Muscle of back (tissue), 3 donors: ENCODE measurements at regions not wholly inside any gene's neighbourhood (a gene's known extent, or its start where the extent isn't known, plus 50 kb on each side); places are given as distances from the start of the nearest gene placed in this dataset.
"Not testable (repeated sequence)": the region's sequence is repeated elsewhere in the genome, so short reads cannot be mapped to it uniquely, and the experiment has no call there.

Experiments
- DNase-seq, 3 donors: peaks; one replicate each; pipeline versions ENCODE4 v3.0.0 to v3.0.0-alpha.2; 2013

DNA sequence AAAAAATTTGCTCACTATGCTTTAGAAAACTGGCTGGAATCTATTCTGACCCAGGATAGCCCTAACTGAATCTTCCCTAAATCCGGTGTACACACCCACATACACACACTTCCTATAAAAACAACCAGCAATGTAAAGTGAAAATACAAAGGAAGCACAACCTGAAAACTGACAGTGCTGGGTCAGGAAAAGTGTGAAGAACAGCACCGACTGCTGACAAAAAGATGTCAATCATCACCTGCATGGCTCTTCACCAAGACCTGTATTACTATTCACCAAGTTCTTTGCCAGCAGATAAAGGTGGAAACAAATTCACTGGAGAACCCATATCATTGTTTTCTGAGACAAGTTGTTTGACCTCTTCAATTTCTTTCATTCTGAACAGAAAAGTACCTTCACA, 293.8 kb upstream of the GRAMD2B start:
- DNase-seq: no peak

DNA sequence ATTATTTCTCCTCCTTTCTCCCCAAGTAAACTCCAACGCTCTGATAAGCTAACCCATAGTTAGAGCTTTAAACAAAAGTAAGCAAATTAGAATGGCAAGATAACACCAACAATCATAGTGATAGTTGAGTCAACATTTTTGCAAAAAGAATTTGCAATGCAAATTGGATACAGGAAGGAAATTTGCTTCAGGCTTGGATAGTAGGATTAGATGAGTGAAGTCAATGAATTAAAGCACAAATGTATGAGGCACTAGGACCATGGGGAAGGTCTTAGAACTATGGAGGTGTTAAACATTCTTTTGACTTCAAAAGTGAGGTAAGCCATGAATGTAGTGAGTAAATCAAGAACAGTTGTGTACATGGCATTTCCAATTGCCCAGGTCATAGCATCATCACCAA, 289.8 kb upstream of the GRAMD2B start:
- DNase-seq: no peak

DNA sequence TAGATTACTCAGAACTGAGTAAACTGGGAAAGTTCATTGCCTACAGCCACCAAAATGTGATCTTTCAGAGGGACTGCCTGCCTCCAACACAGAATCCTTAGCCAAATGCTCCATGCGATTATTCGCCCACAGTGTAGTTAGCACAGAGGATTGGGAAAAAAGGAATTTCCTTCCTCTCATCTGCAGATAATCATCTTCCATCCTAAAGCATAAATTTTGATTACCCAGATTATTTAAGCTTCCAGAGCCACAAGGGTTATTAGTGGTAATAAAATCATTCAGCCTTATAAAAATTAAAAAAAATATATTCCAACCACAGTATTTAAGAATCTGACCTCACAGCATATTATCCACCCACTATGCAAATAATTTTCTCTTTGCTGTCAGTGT, 285.3 kb upstream of the GRAMD2B start:
- DNase-seq: peak in 2 of 3 donors; percentile 63 to 73

DNA sequence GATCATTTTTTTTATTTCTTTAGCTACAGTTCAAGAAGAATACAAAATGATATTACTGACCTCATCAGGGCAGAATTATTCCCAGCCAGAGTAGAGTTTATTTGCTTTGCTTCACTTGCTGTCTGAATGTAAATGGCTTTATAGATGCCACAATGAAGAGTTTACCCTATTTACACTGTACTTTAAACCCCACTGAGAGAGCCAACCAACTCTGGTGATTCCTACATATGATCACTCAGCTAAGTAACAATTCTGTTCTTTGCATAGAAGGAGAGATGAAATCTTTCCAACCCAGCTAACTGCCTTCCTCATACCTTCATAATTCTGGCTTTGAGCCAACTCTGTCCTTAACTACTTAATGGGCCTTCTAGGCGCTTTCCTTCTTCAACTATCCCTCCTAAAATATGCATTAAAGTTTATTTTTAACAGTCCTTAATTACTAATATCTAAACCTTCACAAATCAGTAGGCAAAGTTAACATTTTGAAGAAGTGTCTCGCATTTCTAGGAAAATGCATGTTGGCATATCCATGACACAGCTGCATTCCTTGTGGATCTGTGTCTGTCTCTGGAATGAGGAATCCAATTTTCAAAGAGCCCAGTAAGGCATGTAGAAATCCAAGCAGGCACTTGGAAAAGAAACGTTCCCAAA, 284.8 kb upstream of the GRAMD2B start:
- DNase-seq: peak; percentile 44 to 70 (median 45)

DNA sequence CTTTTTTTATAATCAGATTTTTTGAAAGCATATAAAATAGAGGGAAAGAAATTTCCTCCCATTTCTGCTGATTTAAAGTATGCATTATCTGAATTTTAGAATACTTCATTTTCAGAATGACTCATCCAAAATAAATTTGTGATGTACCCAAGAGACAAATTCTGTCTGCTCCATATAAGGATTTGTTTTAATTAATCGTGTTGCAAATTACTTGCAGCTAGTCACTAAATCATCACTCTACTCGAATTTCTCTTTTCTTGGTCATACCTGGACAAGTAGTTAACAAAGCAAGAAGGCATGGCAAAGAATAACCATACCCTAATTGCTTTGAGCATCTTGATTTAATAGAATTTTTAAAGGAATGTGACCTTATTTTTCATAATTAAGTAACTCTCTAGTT, 284.1 kb upstream of the GRAMD2B start:
- DNase-seq: no peak

DNA sequence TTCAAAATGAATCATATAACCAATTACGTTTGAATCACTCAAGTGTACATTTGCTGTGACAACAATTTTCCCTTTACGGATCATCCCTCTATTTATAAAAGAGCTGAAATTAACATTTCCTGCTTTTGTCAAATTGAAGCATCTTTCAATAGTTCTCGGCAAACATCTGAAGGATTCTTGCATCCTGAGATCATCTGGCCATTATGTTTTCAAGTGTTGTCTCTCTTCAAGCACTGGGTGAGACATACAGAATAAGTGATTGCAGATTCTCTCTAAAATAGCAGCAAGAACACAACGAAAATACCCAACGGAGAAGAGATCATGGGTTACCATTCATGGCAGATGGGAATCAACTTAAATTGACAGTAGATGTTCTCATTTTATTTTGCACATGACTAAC, 283.4 kb upstream of the GRAMD2B start:
- peak; percentile 42 to 56 (median 53) for DNase-seq

DNA sequence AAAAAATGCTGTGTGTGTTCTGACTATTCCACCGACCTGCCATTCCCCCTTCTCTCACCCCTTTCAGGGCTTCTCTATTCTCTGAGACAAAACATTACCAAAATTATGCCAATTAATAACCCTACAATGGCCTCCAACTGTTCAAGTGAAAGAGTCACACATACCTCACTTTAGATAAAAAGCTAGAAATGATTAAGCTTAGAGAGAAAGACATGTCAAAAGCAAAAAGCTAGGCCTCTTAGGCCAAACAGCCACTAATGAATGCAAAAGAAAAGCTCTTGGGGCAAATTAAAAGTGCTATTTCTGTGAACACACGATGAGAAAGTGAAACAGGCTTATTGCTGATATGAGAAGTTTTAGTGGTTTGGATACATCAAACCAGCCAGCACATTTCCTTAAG, 279.6 kb upstream of the GRAMD2B start:
- no peak for DNase-seq

DNA sequence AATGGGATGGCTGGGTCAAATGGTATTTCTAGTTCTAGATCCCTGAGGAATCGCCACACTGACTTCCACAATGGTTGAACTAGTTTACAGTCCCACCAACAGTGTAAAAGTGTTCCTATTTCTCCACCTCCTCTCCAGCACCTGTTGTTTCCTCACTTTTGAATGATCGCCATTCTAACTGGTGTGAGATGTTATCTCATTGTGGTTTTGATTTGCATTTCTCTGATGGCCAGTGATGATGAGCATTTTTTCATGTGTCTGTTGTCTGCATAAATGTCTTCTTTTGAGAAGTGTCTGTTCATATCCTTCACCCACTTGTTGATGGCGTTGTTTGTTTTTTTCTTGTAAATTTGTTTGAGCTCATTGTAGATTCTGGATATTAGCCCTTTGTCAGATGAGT, 272.9 kb upstream of the GRAMD2B start:
- not testable (repeated sequence) for DNase-seq

DNA sequence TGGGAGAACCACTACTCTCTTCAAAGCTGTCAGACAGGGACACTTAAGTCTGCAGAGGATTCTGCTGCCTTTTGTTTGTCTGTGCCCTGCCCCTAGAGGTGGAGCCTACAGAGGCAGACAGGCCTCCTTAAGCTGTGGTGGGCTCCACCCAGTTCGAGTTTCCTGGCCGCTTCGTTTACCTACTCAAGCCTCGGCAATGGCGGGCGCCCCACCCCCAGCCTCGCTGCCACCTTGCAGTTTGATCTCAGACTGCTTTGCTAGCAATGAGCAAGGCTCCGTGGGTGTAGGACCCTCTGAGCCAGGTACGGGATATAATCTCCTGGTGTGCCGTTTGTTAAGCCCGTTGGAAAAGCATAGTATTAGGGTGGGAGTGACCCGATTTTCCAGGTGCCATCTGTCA, 267.9 kb upstream of the GRAMD2B start:
- not testable (repeated sequence) for DNase-seq

DNA sequence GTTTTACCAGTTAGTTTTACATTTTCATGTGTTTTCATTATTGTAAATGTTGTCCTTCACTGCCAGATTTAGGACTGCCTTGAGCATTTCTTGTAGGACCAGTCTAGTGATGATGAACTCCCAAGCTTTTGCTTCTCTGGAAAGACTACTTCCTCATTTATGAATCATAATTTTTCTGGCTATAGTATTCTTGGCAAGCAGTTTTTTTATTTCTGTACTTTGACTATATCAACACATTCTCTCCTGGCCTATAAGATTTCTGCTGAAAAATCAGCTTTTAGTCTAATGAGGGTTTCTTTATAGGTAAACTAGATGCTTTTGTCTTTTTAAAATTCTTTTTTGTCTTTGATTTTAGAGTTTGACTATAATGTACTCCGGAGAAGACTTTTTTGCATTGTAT, 256.8 kb upstream of the GRAMD2B start:
- no peak for DNase-seq

DNA sequence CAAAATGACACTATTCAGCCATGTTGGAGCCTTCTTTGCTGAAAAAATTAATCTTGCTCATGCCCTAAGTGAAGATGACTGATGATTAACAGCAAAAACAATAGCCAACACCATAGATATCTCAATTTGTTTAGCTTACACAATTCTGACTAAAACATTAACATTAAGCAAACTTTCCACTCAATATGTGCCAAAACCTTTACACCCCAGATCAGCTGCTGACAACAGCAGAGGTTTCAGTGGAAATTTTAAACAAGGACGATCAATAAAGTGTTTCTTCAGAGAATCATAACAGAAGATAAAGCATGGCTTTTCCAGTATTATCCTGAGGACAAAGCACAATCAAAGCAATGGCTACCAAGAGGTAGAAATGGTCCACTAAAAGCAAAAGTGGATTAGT, 254.4 kb upstream of the GRAMD2B start:
- DNase-seq: no peak

DNA sequence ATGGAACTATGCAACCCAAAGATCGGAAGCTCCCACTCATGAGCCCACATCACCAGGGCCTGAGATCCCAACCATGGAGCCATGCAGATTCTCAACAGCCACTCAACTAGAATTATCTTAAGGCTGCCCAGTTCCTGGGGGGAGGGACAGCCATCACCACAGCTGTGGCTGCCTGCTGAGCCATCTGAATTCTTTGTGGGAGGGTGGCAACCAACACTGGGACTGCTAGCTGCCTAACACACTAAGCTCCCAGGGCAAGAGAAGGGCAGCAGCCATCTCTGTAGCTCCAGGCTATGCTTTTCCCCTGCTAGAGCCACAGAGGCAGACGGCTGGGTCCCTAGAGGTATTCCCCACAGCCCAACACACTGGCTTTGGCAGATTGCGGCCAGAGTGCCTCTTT, 251.3 kb upstream of the GRAMD2B start:
- no peak for DNase-seq

DNA sequence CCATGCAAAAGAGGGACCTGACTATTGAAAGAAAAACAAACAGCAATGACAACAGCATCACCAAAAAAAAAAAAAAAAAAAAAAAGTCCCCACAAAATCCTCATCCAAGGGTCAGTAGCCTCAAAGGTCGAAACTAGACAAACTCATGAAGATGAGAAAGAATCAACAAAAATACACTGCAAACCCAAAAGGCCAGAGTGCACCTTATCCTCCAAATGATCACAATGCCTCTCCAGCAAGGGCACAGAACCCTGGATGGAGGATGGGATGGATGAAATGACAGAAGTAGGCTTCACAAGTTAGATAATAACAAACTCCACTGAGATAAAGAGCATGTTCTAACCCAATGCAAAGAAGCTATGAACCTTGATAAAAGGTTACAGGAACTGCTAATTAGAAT, 250.4 kb upstream of the GRAMD2B start:
- DNase-seq: no peak

DNA sequence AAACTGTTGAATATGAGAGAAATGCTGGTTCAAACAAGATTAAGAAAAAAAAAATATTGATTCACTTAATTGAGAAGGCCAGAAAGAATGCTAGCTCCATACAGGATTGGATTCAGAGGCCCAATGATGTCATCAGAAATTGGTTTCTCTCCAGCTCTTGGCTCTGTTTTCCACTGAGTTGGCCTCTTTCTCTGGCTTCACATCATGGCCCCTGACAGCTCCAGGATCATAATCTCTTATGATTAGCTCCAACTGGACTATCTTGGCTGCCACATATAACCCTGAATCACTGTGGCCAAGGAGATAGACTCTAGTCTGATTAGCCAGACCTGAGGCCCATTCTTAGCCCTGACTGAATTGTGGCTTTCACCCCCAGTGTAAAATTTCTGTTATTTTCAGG, 244.7 kb upstream of the GRAMD2B start:
- DNase-seq: peak; percentile 77 to 94 (median 89)

DNA sequence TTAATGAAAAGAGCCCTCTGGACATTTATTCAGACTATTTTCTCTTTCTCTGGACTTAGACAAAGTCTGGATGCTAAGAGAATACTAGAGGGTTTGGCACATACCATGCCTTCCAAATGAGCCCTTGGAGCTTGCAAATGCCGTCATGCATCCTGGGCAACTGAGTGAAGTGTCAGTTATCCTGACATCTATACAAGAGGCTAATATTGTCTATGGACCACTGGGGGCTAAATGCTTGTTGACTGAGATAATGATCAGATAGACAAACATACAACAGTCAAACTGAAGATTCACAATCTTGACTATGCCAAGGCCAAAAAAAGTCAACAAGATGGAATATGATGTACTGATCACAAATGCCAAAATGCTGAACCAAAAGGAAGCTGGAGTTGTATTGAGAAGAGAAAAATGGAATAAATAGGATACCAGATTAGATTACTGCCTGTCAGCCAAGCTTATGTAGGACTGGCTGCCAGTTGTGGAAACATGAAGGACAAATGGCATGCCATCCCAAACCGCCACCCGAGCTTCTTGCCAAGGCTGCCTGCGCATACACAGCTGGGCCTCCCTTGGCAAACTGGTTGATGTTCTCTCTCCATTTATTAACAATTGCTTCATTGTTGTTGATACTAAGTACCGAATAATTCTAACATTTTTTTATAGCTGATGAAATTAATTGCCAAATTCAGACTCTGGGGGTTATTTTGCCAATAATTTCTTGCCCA, 240.1 kb upstream of the GRAMD2B start:
- peak; percentile 40 to 67 (median 53) for DNase-seq

DNA sequence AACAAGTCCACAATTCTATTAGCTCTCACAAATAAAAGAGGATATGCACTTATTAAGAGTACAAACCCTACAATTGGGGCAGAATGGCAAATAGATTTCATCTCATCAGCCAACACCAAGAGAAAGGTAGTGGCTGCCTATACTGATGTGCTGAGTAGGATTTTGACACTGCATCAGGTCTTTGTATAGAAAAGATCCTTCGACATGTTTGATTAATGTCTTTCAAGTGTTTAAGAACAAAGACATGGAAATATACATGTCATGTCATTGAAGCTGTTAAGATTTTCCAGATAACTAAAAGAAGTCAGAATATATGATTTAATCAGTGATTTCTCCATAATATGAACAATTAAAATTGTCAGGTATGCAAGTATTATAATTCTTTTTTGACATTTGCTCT, 238.7 kb upstream of the GRAMD2B start:
- DNase-seq: no peak

DNA sequence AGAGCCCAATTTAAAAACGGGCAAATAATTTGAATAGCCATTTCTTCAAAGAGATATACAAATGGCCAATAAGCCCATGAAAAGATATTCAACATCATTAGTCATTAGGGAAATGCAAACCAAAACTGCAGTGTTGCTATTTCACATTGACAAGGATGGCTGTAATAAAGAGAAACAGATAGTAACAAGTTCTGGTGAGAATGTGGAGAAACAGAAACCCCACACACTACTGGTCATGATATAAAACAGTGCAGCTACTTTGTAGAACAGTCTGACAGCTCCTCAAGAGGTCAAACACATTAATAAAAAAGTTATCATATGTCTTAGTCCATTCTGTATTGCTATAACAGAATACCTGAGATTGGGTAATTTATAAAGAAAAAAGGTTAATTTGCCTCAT, 237.0 kb upstream of the GRAMD2B start:
- no peak for DNase-seq

DNA sequence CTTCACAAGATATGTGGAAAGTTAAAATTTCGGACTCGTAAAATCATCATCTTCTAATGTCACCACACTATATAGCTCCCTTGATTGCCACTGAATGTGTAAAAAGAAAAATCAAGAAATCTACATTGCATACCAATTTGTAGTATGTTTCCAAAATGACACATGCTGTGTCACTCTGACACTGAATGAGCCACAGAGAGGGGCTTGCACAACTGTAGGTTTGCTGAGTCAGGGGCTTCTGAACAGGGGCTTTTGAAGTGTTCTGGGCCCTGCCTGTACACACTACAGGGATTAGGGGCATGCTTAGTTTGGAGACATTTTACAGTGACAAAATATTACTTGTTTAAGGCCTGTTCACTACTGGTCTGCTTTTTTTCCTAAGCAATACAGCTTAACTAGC, 234.4 kb upstream of the GRAMD2B start:
- DNase-seq: no peak

DNA sequence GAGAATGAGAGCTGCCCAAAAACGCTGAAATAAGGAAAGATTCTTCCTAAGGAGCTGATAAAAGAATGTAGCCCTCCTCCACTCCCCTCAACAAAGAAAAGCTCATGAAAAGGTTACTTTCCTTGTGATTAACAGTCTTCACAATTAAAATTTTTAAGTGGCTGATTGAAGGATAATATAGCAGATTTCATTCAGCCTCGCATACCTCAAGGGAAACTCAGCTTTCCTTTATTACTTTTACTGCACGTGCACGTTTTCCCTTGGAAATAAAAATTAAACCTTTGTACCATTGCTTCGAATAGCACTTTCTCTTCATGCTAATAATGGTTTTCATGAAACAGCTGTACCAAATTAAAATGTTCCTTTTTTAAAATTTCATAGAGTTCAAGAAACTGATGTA, 234.0 kb upstream of the GRAMD2B start:
- DNase-seq: no peak

DNA sequence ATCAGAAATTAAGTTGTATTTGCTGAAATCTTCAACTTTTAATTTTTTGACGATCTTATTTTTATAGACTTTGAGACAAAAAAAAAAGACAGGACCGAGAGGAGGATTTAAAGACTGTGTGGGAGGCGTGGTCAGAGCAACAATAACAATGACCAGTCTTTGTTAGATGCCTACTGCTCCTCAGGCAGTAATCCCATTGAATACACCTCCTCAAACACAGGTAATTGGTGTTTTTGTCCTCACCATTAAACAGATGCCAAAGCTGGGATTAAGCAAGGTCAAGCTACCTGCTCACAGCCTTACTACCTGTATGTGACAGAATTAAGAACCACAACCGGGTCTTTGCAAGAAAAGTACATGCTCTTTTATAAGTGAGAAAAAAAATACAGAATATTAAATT, 233.3 kb upstream of the GRAMD2B start:
- no peak for DNase-seq

DNA sequence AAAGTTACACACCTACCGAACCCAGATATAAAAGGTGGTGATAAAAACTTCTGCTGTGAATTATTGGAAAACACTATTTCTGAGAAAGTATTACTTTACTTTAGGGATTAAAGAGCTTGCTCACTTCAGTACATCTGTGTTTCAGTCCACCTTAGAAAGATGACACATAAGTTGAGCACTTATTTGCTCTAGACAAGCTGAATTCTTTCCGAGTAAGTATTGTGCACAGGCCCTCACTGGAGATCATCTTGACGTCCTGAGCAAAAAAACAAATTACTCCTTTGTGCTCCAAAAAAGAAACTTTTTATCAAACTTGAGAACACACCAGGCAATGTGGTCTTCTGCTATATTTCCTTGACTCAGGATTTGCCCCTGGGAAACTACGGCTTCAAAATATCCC, 231.0 kb upstream of the GRAMD2B start:
- no peak for DNase-seq

DNA sequence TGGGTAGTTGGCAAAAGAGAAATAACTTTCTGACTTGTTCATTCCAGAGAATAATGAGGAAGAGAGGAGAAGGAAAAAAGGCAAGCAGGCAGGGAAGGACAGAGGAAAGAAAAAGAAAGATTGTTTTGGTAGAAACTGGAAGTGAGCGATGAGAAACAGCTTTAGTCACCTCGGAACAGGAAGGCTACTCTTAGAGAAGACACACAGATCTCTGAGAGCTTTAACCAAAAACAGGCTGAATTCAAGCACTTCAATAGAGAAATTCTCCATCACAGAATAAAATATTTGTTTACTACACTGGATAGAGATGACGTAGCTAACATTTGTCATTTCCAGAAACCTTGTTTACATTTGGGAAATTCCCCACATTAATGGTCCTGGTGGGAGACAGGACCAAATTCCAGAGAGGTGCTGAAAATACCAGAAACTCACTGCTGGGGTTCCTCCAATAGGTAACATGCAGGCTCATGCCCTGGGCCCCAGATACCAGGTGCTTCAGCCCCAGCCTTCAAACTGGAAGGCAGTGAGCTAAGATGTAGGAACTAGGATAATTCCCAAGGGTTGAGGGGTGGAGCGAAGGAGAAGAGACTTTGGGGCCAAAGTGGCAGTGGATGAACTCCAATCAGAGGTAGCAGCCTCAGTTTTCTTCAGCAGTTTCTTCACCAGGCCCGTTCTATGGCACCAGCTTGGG, 227.7 kb upstream of the GRAMD2B start:
- peak in 1 of 3 donors; percentile 22 for DNase-seq

DNA sequence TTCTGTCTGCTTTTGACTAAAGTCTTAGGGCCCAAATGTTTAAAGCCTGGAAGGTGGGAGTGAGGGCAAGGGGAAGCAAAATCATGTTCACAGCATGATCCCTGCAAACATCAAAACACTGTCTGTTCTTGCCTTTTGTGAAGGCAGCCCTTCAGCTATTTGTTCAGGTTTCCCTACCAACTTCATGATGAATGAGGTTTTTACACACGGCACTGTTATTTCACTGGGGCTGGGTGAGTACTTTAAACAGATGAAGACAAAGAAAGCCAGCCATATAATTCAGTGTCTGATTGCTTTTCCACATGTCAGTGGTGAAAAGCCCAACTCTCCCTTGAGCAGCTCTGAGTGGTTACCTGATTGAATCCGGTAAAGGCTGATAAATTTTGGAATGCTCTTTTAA, 224.7 kb upstream of the GRAMD2B start:
- peak in 2 of 3 donors; percentile 19 to 40 for DNase-seq
